Activated CD4-positive, CD25-positive, alpha-beta regulatory T cell treated with anti-CD3 and anti-CD28 coated beads, Interleukin-2, amount 50 U/mL, for 16 hours (primary cell): ENCODE measurements at regions not wholly inside any gene's neighbourhood (a gene's known extent, or its start where the extent isn't known, plus 50 kb on each side); places are given as distances from the start of the nearest gene placed in this dataset.

Source experiments
- DNase-seq: peaks from one replicate; pipeline ENCODE4 v3.0.0-alpha.2; 2020; ENCODE audit warnings: low read depth, low spot score

GRCh38 chr12:14148489-14149270 lies 167.3 kb upstream of the GRIN2B start:
- no peak for DNase-seq

GRCh38 chr12:14153803-14154202 lies 172.4 kb upstream of the GRIN2B start:
- DNase-seq = no peak

- no peak for DNase-seq
Observed at GRCh38 chr12:14156606-14157005, 175.2 kb upstream of the GRIN2B start.

GRCh38 chr12:14157088-14157747 lies 175.8 kb upstream of the GRIN2B start:
- no peak for DNase-seq

- no peak for DNase-seq
Observed at GRCh38 chr12:14164266-14164665, 182.9 kb upstream of the GRIN2B start.

GRCh38 chr12:14167005-14167628 lies 185.7 kb upstream of the GRIN2B start:
- DNase-seq = no peak

- no peak for DNase-seq
Observed at GRCh38 chr12:14169281-14169680, 187.9 kb upstream of the GRIN2B start.

- DNase-seq = no peak
Observed at GRCh38 chr12:14171106-14171505, 189.7 kb upstream of the GRIN2B start.

- DNase-seq = no peak
Observed at GRCh38 chr12:14175206-14175605, 190.3 kb upstream of the ATF7IP start.

- DNase-seq = no peak
Observed at GRCh38 chr12:14185427-14186192, 179.9 kb upstream of the ATF7IP start.

- DNase-seq = no peak
Observed at GRCh38 chr12:14186193-14186502, 179.3 kb upstream of the ATF7IP start.

GRCh38 chr12:14187002-14187401 lies 178.5 kb upstream of the ATF7IP start:
- DNase-seq = no peak

- no peak for DNase-seq
Observed at GRCh38 chr12:14187966-14188365, 177.5 kb upstream of the ATF7IP start.

- no peak for DNase-seq
Observed at GRCh38 chr12:14188744-14189143, 176.7 kb upstream of the ATF7IP start.

GRCh38 chr12:14190694-14191093 lies 174.8 kb upstream of the ATF7IP start:
- no peak for DNase-seq

GRCh38 chr12:14191612-14192011 lies 173.9 kb upstream of the ATF7IP start:
- DNase-seq = no peak

GRCh38 chr12:14193639-14194038 lies 171.8 kb upstream of the ATF7IP start:
- DNase-seq = no peak

- DNase-seq = no peak
Observed at GRCh38 chr12:14194572-14194971, 170.9 kb upstream of the ATF7IP start.

GRCh38 chr12:14199455-14200198 lies 165.9 kb upstream of the ATF7IP start:
- DNase-seq = no peak

GRCh38 chr12:14200598-14200997 lies 164.9 kb upstream of the ATF7IP start:
- no peak for DNase-seq

GRCh38 chr12:14201291-14201690 lies 164.2 kb upstream of the ATF7IP start:
- no peak for DNase-seq
